GM10266 (cell line): ENCODE measurements at regions not wholly inside any gene's neighbourhood (a gene's known extent, or its start where the extent isn't known, plus 50 kb on each side); places are given as distances from the start of the nearest gene placed in this dataset.

ENCODE experiments used
- DNase-seq: peaks from one replicate; pipeline ENCODE4 v3.0.0; 2012; ENCODE audit errors: extremely low spot score
- CTCF ChIP-seq: IDR thresholded peaks from 2 replicates; pipeline ENCODE4 v1.5.1; 2012; ENCODE audit warnings: mild to moderate bottlenecking, low read depth; ENCODE audit not compliant: control insufficient read depth, insufficient read depth; ENCODE audit errors: missing control alignments

- DNase-seq: no peak
- TF ChIP-seq CTCF: no peak
Measured at GRCh38 chr4:14596028-14596427, 406.3 kb upstream of the CPEB2 start.

- TF ChIP-seq CTCF: no peak
Measured at GRCh38 chr4:14596437-14596836, 405.8 kb upstream of the CPEB2 start.

GRCh38 chr4:14596904-14597303 is 405.4 kb upstream of the CPEB2 start:
- TF ChIP-seq CTCF: no peak
- no peak for DNase-seq

More at GRCh38 chr4:14596437-14596836, 405.8 kb upstream of the CPEB2 start:
- DNase-seq: no peak

- no peak for TF ChIP-seq CTCF
- no peak for DNase-seq
Measured at GRCh38 chr4:14602206-14602605, 400.1 kb upstream of the CPEB2 start.

- no peak for TF ChIP-seq CTCF
- no peak for DNase-seq
Measured at GRCh38 chr4:14607001-14607400, 395.3 kb upstream of the CPEB2 start.

- DNase-seq: no peak
- TF ChIP-seq CTCF: no peak
Measured at GRCh38 chr4:14607578-14607977, 394.7 kb upstream of the CPEB2 start.

GRCh38 chr4:14608630-14609029 is 393.7 kb upstream of the CPEB2 start:
- TF ChIP-seq CTCF: no peak
- DNase-seq: no peak

GRCh38 chr4:14614840-14615239 is 387.4 kb upstream of the CPEB2 start:
- DNase-seq: no peak
- TF ChIP-seq CTCF: no peak
